ENCODE measurements at regions not wholly inside any gene's neighbourhood (a gene's known extent, or its start where the extent isn't known, plus 50 kb on each side); places are given as distances from the start of the nearest gene placed in this dataset.

GRCh38 chr5:136598802-136599404 lies 233.6 kb upstream of the TRPC7 start:
- FAIRE-seq = no peak
- POLR2A ChIA-PET (ENCODE audit: partially characterized antibody) = no interaction called here
- Histone ChIP-seq H3K27me3 (replicated peaks in 1 of 4; ENCODE audit: control insufficient read depth in 3 of 4, extremely low read depth in 1 of 4, insufficient read depth in 3 of 4, low read length in 3 of 4) (peaks cover 0 to 1% (median 0%) of the 10 kb centered on the region in 4 experiments; a peak in 1 of 7 replicates), H4K91ac (replicated peaks; ENCODE audit: insufficient read length, low read length) (no peak overlapping the region), H3K4me2 (ENCODE audit: insufficient read depth in 1 of 2, low read depth in 2 of 2, low read length in 2 of 2) (no peak overlapping the region), H2AK5ac (ENCODE audit: low read depth, low read length) (no peak overlapping the region), H3K9me3 (ENCODE audit: insufficient read depth in 2 of 2, low read depth in 1 of 2, low read length in 1 of 2) (peaks cover 29 to 34% of the 10 kb centered on the region in 2 experiments), H2AFZ (ENCODE audit: low read length) (no peak overlapping the region), H3K56ac (replicated peaks; ENCODE audit: insufficient read length, low read depth, low read length) (no peak overlapping the region), H3K36me3 (ENCODE audit: control insufficient read depth in 2 of 4, insufficient read depth in 4 of 4, low read length in 3 of 4) (no peaks in the 10 kb centered on the region; a peak in 1 of 8 replicates), H3K18ac (ENCODE audit: extremely low read depth, low read length) (no peak overlapping the region), H2BK20ac (ENCODE audit: low read length) (no peak overlapping the region), H3K27ac (ENCODE audit: low read depth, low read length) (no peak overlapping the region), H3K23ac (ENCODE audit: insufficient read length) (no peak overlapping the region), H3K4ac (replicated peaks; ENCODE audit: insufficient read length, low read depth, low read length) (no peak overlapping the region), H2BK12ac (ENCODE audit: low read depth, low read length) (no peak overlapping the region), H3K9ac (replicated peaks in 1 of 4; ENCODE audit: extremely low read depth in 1 of 4, low read depth in 3 of 4, low read length in 3 of 4) (no peak overlapping the region), H2BK5ac (ENCODE audit: low read depth, low read length) (no peak overlapping the region), H4K8ac (ENCODE audit: extremely low read depth, insufficient read depth, low read length) (no peak overlapping the region), H3K79me2 (ENCODE audit: control insufficient read depth in 1 of 2, insufficient read depth in 2 of 2, low read length in 2 of 2) (no peaks in the 10 kb centered on the region), H3K4me3 (ENCODE audit: extremely low read depth in 1 of 4, insufficient read depth in 2 of 4, low read depth in 3 of 4, low read length in 4 of 4) (no peak overlapping the region), H3K23me2 (ENCODE audit: low read depth, low read length) (no peaks in the 10 kb centered on the region), H2BK15ac (ENCODE audit: low read length) (no peak overlapping the region), H3K14ac (ENCODE audit: insufficient read length) (no peak overlapping the region), H3K79me1 (ENCODE audit: low read depth, low read length) (no peaks in the 10 kb centered on the region), H4K5ac (ENCODE audit: insufficient read length, low read depth, low read length) (no peak overlapping the region), H4K20me1 (replicated peaks in 1 of 2; ENCODE audit: control insufficient read depth in 1 of 2, insufficient read depth in 2 of 2, low read length in 2 of 2) (no peaks in the 10 kb centered on the region), H3K4me1 (replicated peaks in 1 of 4; ENCODE audit: control insufficient read depth in 3 of 4, insufficient read depth in 4 of 4, low read length in 3 of 4) (peaks cover 0 to 3% (median 0%) of the 10 kb centered on the region in 4 experiments; a peak in 1 of 7 replicates), H2BK120ac (replicated peaks; ENCODE audit: low read depth, low read length) (no peak overlapping the region)
- DNase-seq (ENCODE audit: low read depth in 1 of 2, low spot score in 2 of 2) = no peak
- 78% methylated on average over 3 of the region's 3 CpGs; no CpG with 5 or more reads in 1 of the 2 experiments for WGBS, 2 experiments (ENCODE audit: extremely low coverage in 1 of 2, insufficient coverage in 1 of 2, insufficient read length in 1 of 2, insufficient replicate concordance in 2 of 2, low coverage in 1 of 2, low lambda C conversion rate in 2 of 2, missing lambda C conversion rate in 1 of 2)
- CTCF ChIA-PET (ENCODE audit: partially characterized antibody) = interaction anchor here (0.9 kb wide), 1 partner anchor 9 kb away, joined by 3 read pairs; no protein-coding TSS in a partner anchor
- TF ChIP-seq SUZ12 (IDR thresholded peaks at IDR 0.05; ENCODE audit: low read length) (no peak), USF2 (IDR thresholded peaks at IDR 0.05; ENCODE audit: low read length) (no peak), HDAC6 (IDR thresholded peaks at IDR 0.05; ENCODE audit: low read depth, low read length) (no peak), TCF12 (IDR thresholded peaks at IDR 0.05; ENCODE audit: low read depth, low read length) (no peak), POU5F1 (IDR thresholded peaks at IDR 0.05; ENCODE audit: low read depth, low read length) (no peak), POLR2AphosphoS5 (IDR thresholded peaks at IDR 0.05; ENCODE audit: low read depth, low read length) (no peak), BCL11A (IDR thresholded peaks at IDR 0.05; ENCODE audit: low read depth in 2 of 2, low read length in 2 of 2) (no peak), JUND (IDR thresholded peaks at IDR 0.05; ENCODE audit: low read length) (no peak), SP1 (IDR thresholded peaks at IDR 0.05; ENCODE audit: low read depth, low read length) (no peak), JUN (IDR thresholded peaks at IDR 0.05; ENCODE audit: low read depth, low read length) (no peak), TAF1 (IDR thresholded peaks at IDR 0.05; ENCODE audit: low read depth, low read length) (no peak), EZH2 (IDR thresholded peaks at IDR 0.05; ENCODE audit: low read depth, low read length, severe bottlenecking) (no peak)

Data from H1 (cell line).